Activated T-helper 17 cell treated with anti-CD3 and anti-CD28 coated beads, Interleukin-2, amount 50 U/mL, for 72 hours (primary cell): ENCODE measurements at regions not wholly inside any gene's neighbourhood (a gene's known extent, or its start where the extent isn't known, plus 50 kb on each side); places are given as distances from the start of the nearest gene placed in this dataset.
"Not testable (repeated sequence)": the region's sequence is repeated elsewhere in the genome, so short reads cannot be mapped to it uniquely, and the experiment has no call there.

Experiments used
- ATAC-seq: fragments of 150-1000 bp; cut with Tn5 transposase; replicated peaks from 2 replicates; pipeline ENCODE4 v1.10.0; 2021; ENCODE audit warnings: mild to moderate bottlenecking, moderate library complexity
- H3K27ac Mint-ChIP-seq: one replicate; pipeline ENCODE4 v1.8.0; 2022; ENCODE audit warnings: mixed read lengths
- H3K27me3 Mint-ChIP-seq: one replicate; pipeline ENCODE4 v1.8.0; 2022; ENCODE audit warnings: mixed read lengths
- H3K36me3 Mint-ChIP-seq: one replicate; pipeline ENCODE4 v1.8.0; 2022; ENCODE audit warnings: low read depth, mild to moderate bottlenecking, mixed read lengths
- H3K4me1 Mint-ChIP-seq: one replicate; pipeline ENCODE4 v1.8.0; 2022; ENCODE audit warnings: mixed read lengths
- H3K4me3 Mint-ChIP-seq: one replicate; pipeline ENCODE4 v1.8.0; 2022; ENCODE audit warnings: mild to moderate bottlenecking, mixed read lengths
- H3K9me3 Mint-ChIP-seq: one replicate; pipeline ENCODE4 v1.8.0; 2022; ENCODE audit warnings: mixed read lengths

GRCh38 chr18:14943486-14943885 lies 195.5 kb downstream of the ANKRD30B start:
- Mint-ChIP-seq H3K9me3 (no peaks in the 10 kb centered on the region), H3K27me3 (no peaks in the 10 kb centered on the region), H3K36me3 (no peaks in the 10 kb centered on the region), H3K4me3 (no peak overlapping the region), H3K4me1 (peaks cover 4% of the 10 kb centered on the region), H3K27ac (no peak overlapping the region)
- no peak for ATAC-seq

- H3K4me3 Mint-ChIP-seq = no peak overlapping the region
- no peak overlapping the region for H3K27ac Mint-ChIP-seq
- no peaks in the 10 kb centered on the region for H3K27me3 Mint-ChIP-seq
- no peak for ATAC-seq
- H3K9me3 Mint-ChIP-seq = no peaks in the 10 kb centered on the region
- H3K36me3 Mint-ChIP-seq = no peaks in the 10 kb centered on the region
- peaks cover 4% of the 10 kb centered on the region for H3K4me1 Mint-ChIP-seq
These were observed 196.1 kb downstream of the ANKRD30B start for GRCh38 chr18:14943967-14944636.

GRCh38 chr18:14944838-14945237 lies 196.9 kb downstream of the ANKRD30B start:
- Mint-ChIP-seq H3K4me1 (peaks cover 4% of the 10 kb centered on the region), H3K4me3 (no peak overlapping the region), H3K9me3 (no peaks in the 10 kb centered on the region), H3K27me3 (no peaks in the 10 kb centered on the region), H3K27ac (no peak overlapping the region), H3K36me3 (no peaks in the 10 kb centered on the region)
- no peak for ATAC-seq

- H3K27me3 Mint-ChIP-seq = no peaks in the 10 kb centered on the region
- H3K27ac Mint-ChIP-seq = no peak overlapping the region
- H3K4me1 Mint-ChIP-seq = peaks cover 4% of the 10 kb centered on the region
- no peak for ATAC-seq
- no peak overlapping the region for H3K4me3 Mint-ChIP-seq
- no peaks in the 10 kb centered on the region for H3K9me3 Mint-ChIP-seq
- no peaks in the 10 kb centered on the region for H3K36me3 Mint-ChIP-seq
These were observed 197.3 kb downstream of the ANKRD30B start for GRCh38 chr18:14945286-14945685.

- H3K27me3 Mint-ChIP-seq = no peaks in the 10 kb centered on the region
- H3K36me3 Mint-ChIP-seq = no peaks in the 10 kb centered on the region
- ATAC-seq = no peak
- H3K4me1 Mint-ChIP-seq = peaks cover 4% of the 10 kb centered on the region
- no peak overlapping the region for H3K27ac Mint-ChIP-seq
- no peaks in the 10 kb centered on the region for H3K9me3 Mint-ChIP-seq
- H3K4me3 Mint-ChIP-seq = no peak overlapping the region
These were observed 198.0 kb downstream of the ANKRD30B start for GRCh38 chr18:14945984-14946383.

GRCh38 chr18:14946741-14947470 lies 198.9 kb downstream of the ANKRD30B start:
- not testable (repeated sequence) for H3K9me3 Mint-ChIP-seq

GRCh38 chr18:14947482-14948162 lies 199.7 kb downstream of the ANKRD30B start:
- H3K27me3 Mint-ChIP-seq = no peaks in the 10 kb centered on the region
- H3K36me3 Mint-ChIP-seq = no peaks in the 10 kb centered on the region
- H3K9me3 Mint-ChIP-seq = no peaks in the 10 kb centered on the region
- H3K27ac Mint-ChIP-seq = no peak overlapping the region
- H3K4me1 Mint-ChIP-seq = peaks cover 4% of the 10 kb centered on the region
- H3K4me3 Mint-ChIP-seq = no peak overlapping the region
- no peak for ATAC-seq

More at GRCh38 chr18:14946741-14947470, 198.9 kb downstream of the ANKRD30B start:
- H3K36me3 Mint-ChIP-seq, ATAC-seq, H3K4me3 Mint-ChIP-seq, H3K27ac Mint-ChIP-seq, H3K27me3 Mint-ChIP-seq, H3K4me1 Mint-ChIP-seq: not testable (repeated sequence)

GRCh38 chr18:14948163-14948540 lies 200.2 kb downstream of the ANKRD30B start:
- Mint-ChIP-seq H3K4me1 (peaks cover 4% of the 10 kb centered on the region), H3K27me3 (no peaks in the 10 kb centered on the region), H3K9me3 (no peaks in the 10 kb centered on the region), H3K27ac (no peak overlapping the region), H3K4me3 (no peak overlapping the region), H3K36me3 (no peaks in the 10 kb centered on the region)
- ATAC-seq = no peak

GRCh38 chr18:14949800-14950664 lies 202.1 kb downstream of the ANKRD30B start:
- Mint-ChIP-seq H3K4me1 (no peaks in the 10 kb centered on the region), H3K27me3 (peaks cover 3% of the 10 kb centered on the region), H3K27ac (no peak overlapping the region), H3K9me3 (no peaks in the 10 kb centered on the region), H3K4me3 (no peak overlapping the region), H3K36me3 (no peaks in the 10 kb centered on the region)
- no peak for ATAC-seq

- not testable (repeated sequence) for H3K27me3 Mint-ChIP-seq, H3K9me3 Mint-ChIP-seq, ATAC-seq, H3K4me3 Mint-ChIP-seq, H3K27ac Mint-ChIP-seq, H3K4me1 Mint-ChIP-seq, H3K36me3 Mint-ChIP-seq
These were observed 204.6 kb downstream of the ANKRD30B start for GRCh38 chr18:14952444-14953077.

- no peak for ATAC-seq
- Mint-ChIP-seq H3K36me3 (no peaks in the 10 kb centered on the region), H3K4me1 (no peaks in the 10 kb centered on the region), H3K4me3 (no peak overlapping the region), H3K27me3 (peaks cover 6% of the 10 kb centered on the region), H3K9me3 (peaks cover 8% of the 10 kb centered on the region), H3K27ac (no peak overlapping the region)
These were observed 210.7 kb downstream of the ANKRD30B start for GRCh38 chr18:14958701-14959100.

GRCh38 chr18:14959550-14959949 lies 211.6 kb downstream of the ANKRD30B start:
- Mint-ChIP-seq H3K4me1 (no peaks in the 10 kb centered on the region), H3K36me3 (no peaks in the 10 kb centered on the region), H3K4me3 (no peak overlapping the region), H3K27me3 (peaks cover 4% of the 10 kb centered on the region), H3K27ac (no peak overlapping the region), H3K9me3 (peaks cover 8% of the 10 kb centered on the region)
- ATAC-seq = no peak

- H3K4me1 Mint-ChIP-seq = no peaks in the 10 kb centered on the region
- peaks cover 6% of the 10 kb centered on the region for H3K9me3 Mint-ChIP-seq
- H3K27me3 Mint-ChIP-seq = peaks cover 2% of the 10 kb centered on the region
- H3K4me3 Mint-ChIP-seq = no peak overlapping the region
- H3K36me3 Mint-ChIP-seq = no peaks in the 10 kb centered on the region
- H3K27ac Mint-ChIP-seq = no peak overlapping the region
- ATAC-seq = no peak
These were observed 214.0 kb downstream of the ANKRD30B start for GRCh38 chr18:14961991-14962390.

- no peaks in the 10 kb centered on the region for H3K27me3 Mint-ChIP-seq
- H3K9me3 Mint-ChIP-seq = no peaks in the 10 kb centered on the region
- no peaks in the 10 kb centered on the region for H3K4me1 Mint-ChIP-seq
- ATAC-seq = no peak
- no peaks in the 10 kb centered on the region for H3K36me3 Mint-ChIP-seq
- H3K4me3 Mint-ChIP-seq = no peak overlapping the region
- H3K27ac Mint-ChIP-seq = no peak overlapping the region
These were observed 214.7 kb downstream of the ANKRD30B start for GRCh38 chr18:14962626-14963025.
